ENCODE measurements at regions not wholly inside any gene's neighbourhood (a gene's known extent, or its start where the extent isn't known, plus 50 kb on each side); places are given as distances from the start of the nearest gene placed in this dataset.

- H3K79me1 ChIP-seq (ENCODE audit: low read depth in 1 of 2, low read length in 2 of 2) = no peaks in the 10 kb centered on the region
- H3K27me3 ChIP-seq (ENCODE audit: control insufficient read depth, insufficient read depth, low read length) = no peaks in the 10 kb centered on the region
- no peak overlapping the region for H3K18ac ChIP-seq (ENCODE audit: low read depth, low read length)
- CTCF ChIA-PET = interaction anchor here (0.6 to 0.9 kb wide), 2 partner anchors 26 to 1152 kb away, joined by 3 to 6 read pairs; no protein-coding TSS in a partner anchor
- no peak overlapping the region for H2AFZ ChIP-seq (replicated peaks; ENCODE audit: low read length, poor library complexity)
- no peak overlapping the region for H3K4me2 ChIP-seq (ENCODE audit: low read depth, low read length)
- H3K36me3 ChIP-seq (ENCODE audit: control insufficient read depth, insufficient read depth, low read length) = no peaks in the 10 kb centered on the region
- DNase-seq (no peak), ATAC-seq (ENCODE audit: low read depth) (no peak)
- no peak overlapping the region for H3K4ac ChIP-seq (ENCODE audit: low read depth, low read length)
- WGBS, 2 experiments (ENCODE audit: extremely low coverage in 2 of 2, insufficient read length in 1 of 2) = 33% methylated on average over 1 of the region's 1 CpG; no CpG with 5 or more reads in 1 of the 2 experiments
- no peak overlapping the region for H2BK20ac ChIP-seq (ENCODE audit: low read depth, low read length)
- no peak overlapping the region for H4K91ac ChIP-seq (ENCODE audit: insufficient read depth, low read depth, low read length)
- intact Hi-C loops (cut with micrococcal nuclease) = no loop called here
- no peak overlapping the region for H4K5ac ChIP-seq (ENCODE audit: low read depth, low read length)
- H3K9ac ChIP-seq (ENCODE audit: low read depth, low read length) = no peak overlapping the region
- no peak overlapping the region for H4K8ac ChIP-seq (ENCODE audit: low read depth in 2 of 2, low read length in 2 of 2)
- no peaks in the 10 kb centered on the region for H3K9me1 ChIP-seq (ENCODE audit: insufficient read depth, low read length)
- H2BK120ac ChIP-seq (ENCODE audit: low read depth, low read length) = no peak overlapping the region
- no peak overlapping the region for H3K14ac ChIP-seq (replicated peaks; ENCODE audit: low read depth, low read length)
- POLR2A ChIA-PET (ENCODE audit: unreplicated experiment) = no interaction called here
- no peaks in the 10 kb centered on the region for H3K4me1 ChIP-seq (ENCODE audit: control insufficient read depth, insufficient read depth, low read length)
- no peak overlapping the region for H2AK5ac ChIP-seq (ENCODE audit: low read depth, low read length)
- no peak overlapping the region for H3K4me3 ChIP-seq (ENCODE audit: insufficient read depth, low read depth, low read length)
- H3K27ac ChIP-seq (ENCODE audit: insufficient read depth, low read length) = no peak overlapping the region
- H2BK5ac ChIP-seq (ENCODE audit: low read depth, low read length, poor library complexity, severe bottlenecking) = no peak overlapping the region
- in situ Hi-C loops (cut with MboI; ENCODE audit: low sequenced_read_pairs) = no loop called here
- no TSS peak for BruUV-seq (replicated peaks)
- TF ChIP-seq, protein P1, sequence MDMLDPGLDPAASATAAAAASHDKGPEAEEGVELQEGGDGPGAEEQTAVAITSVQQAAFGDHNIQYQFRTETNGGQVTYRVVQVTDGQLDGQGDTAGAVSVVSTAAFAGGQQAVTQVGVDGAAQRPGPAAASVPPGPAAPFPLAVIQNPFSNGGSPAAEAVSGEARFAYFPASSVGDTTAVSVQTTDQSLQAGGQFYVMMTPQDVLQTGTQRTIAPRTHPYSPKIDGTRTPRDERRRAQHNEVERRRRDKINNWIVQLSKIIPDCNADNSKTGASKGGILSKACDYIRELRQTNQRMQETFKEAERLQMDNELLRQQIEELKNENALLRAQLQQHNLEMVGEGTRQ (IDR thresholded peaks at IDR 0.05; ENCODE audit: low read depth, low read length) = no peak
- TF ChIP-seq RCOR1 (IDR thresholded peaks at IDR 0.05; ENCODE audit: insufficient replicate concordance, low read length) (no peak), CHD1 (IDR thresholded peaks at IDR 0.05; ENCODE audit: low read depth, low read length) (no peak), SMC3 (IDR thresholded peaks at IDR 0.05; ENCODE audit: low read depth, low read length) (no peak), MXI1 (IDR thresholded peaks at IDR 0.05; ENCODE audit: borderline replicate concordance, low read depth, low read length) (no peak), ELK1 (IDR thresholded peaks at IDR 0.05; ENCODE audit: borderline replicate concordance, low read depth, low read length) (no peak), RFX5 (IDR thresholded peaks at IDR 0.05; ENCODE audit: low read depth, low read length) (no peak), FOS (IDR thresholded peaks at IDR 0.05; ENCODE audit: low read depth, low read length) (no peak), NFE2L2 (IDR thresholded peaks at IDR 0.05; ENCODE audit: low read depth, low read length) (no peak), MAZ (IDR thresholded peaks at IDR 0.05; ENCODE audit: borderline replicate concordance, low read depth, low read length) (no peak), BHLHE40 (IDR thresholded peaks at IDR 0.05; ENCODE audit: low read depth, low read length) (no peak), MAFK (IDR thresholded peaks at IDR 0.05; ENCODE audit: low read depth, low read length) (no peak)
- TF ChIP-seq, protein P2, sequence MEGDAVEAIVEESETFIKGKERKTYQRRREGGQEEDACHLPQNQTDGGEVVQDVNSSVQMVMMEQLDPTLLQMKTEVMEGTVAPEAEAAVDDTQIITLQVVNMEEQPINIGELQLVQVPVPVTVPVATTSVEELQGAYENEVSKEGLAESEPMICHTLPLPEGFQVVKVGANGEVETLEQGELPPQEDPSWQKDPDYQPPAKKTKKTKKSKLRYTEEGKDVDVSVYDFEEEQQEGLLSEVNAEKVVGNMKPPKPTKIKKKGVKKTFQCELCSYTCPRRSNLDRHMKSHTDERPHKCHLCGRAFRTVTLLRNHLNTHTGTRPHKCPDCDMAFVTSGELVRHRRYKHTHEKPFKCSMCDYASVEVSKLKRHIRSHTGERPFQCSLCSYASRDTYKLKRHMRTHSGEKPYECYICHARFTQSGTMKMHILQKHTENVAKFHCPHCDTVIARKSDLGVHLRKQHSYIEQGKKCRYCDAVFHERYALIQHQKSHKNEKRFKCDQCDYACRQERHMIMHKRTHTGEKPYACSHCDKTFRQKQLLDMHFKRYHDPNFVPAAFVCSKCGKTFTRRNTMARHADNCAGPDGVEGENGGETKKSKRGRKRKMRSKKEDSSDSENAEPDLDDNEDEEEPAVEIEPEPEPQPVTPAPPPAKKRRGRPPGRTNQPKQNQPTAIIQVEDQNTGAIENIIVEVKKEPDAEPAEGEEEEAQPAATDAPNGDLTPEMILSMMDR (conservative IDR thresholded peaks at IDR 0.05; ENCODE audit: low read depth, low read length) = no peak
- H2AK9ac ChIP-seq (replicated peaks; ENCODE audit: low read depth, low read length, poor library complexity) = no peak overlapping the region
- no peak overlapping the region for H3K23ac ChIP-seq (ENCODE audit: low read depth, low read length)
- no peaks in the 10 kb centered on the region for H3K9me3 ChIP-seq (ENCODE audit: control insufficient read depth, insufficient read depth, low read length)
- no peak overlapping the region for H2BK15ac ChIP-seq (ENCODE audit: low read depth, low read length)
- dilution Hi-C loops (cut with HindIII; ENCODE audit: low sequenced_read_pairs, unreplicated experiment) = no loop called here
- H3K56ac ChIP-seq (ENCODE audit: extremely low read depth, insufficient read depth, low read length) = no peak overlapping the region
- H4K20me1 ChIP-seq (ENCODE audit: insufficient read depth, low read length) = no peaks in the 10 kb centered on the region
Observed at GRCh38 chr4:23305026-23305425, 584.8 kb downstream of the PPARGC1A start.
